ENCODE measurements at regions not wholly inside any gene's neighbourhood (a gene's known extent, or its start where the extent isn't known, plus 50 kb on each side); places are given as distances from the start of the nearest gene placed in this dataset.

DNA sequence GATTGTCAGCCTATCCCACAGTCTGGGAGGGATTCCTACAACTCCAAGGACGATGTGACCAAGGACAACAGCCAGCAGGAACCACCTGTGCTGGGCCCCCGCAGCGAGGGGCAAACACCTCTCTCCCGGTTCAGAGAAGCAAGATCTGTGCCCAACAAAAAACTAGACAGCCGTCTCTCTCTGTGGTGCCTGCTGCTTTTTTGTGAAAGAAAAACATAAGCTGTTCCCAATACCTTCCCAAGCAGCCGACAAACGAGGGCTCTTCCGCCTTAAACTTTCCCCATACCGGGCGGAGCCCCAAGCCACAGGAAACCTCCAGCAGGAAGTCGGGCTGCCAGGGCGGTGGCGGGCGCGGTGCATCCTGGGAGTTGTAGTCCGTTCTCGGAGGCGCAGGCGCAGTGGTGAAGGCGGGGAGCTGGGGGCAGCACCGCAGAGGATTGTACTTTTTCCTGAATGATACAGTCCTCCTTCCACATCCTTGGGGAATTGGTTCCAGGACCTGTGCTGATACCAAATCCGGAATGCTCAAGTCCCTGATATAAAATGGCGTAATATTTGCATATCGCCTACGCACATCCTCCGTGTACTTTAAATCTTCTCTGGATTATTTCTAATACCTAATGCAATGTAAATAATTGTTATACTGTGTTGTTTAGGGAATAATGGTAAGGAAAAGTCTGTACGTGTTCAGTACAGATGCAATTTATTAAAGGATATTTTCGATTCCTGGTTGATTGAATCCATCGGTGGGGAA lies 63.1 kb upstream of the IRF2 start:
- peaks cover 33% of the 10 kb centered on the region for H3K4me1 Mint-ChIP-seq
- H3K27me3 Mint-ChIP-seq: no peaks in the 10 kb centered on the region
- peak; percentile 97 for DNase-seq
- peak overlapping the region; percentile 90 for H3K4me3 Mint-ChIP-seq
- H3K36me3 Mint-ChIP-seq (ENCODE audit: low read depth): peaks cover 4% of the 10 kb centered on the region
- peak overlapping the region; percentile 92 for H3K27ac Mint-ChIP-seq
- intact Hi-C loops (cut with micrococcal nuclease): loop anchor here (1.0 to 10.0 kb wide), 7 partner anchors 112 to 1033 kb away; partner anchors contain the start of genes CASP3, CENPU, CFAP97 and ING2
- H3K9me3 Mint-ChIP-seq: no peaks in the 10 kb centered on the region

DNA sequence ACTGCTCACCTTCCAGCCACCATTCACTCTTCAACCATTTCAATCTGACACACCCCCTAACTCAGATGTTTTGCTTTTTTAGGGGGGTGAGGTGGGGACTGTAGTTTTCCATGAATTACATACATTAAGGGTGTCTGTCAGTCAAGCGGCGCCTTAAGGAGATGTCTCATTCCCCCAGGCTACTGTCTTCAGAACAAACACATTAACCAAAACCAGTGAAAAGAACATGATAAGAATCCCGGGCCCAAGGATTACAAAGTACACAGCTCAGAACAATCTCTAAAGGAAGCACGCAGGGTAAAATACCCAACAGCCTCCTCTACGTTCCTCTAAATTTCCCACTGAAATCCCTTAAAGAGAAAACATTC lies 62.5 kb upstream of the IRF2 start:
- Mint-ChIP-seq H3K27me3 (no peaks in the 10 kb centered on the region), H3K36me3 (ENCODE audit: low read depth) (peaks cover 4% of the 10 kb centered on the region), H3K4me3 (peak overlapping the region; percentile 90), H3K9me3 (no peaks in the 10 kb centered on the region), H3K27ac (peak overlapping the region; percentile 92), H3K4me1 (peaks cover 33% of the 10 kb centered on the region)
- DNase-seq: peak; percentile 73
- intact Hi-C loops (cut with micrococcal nuclease): loop anchor here (1.0 to 10.0 kb wide), 6 partner anchors 112 to 1032 kb away; partner anchors contain the start of genes CASP3, CENPU, CFAP97 and ING2

DNA sequence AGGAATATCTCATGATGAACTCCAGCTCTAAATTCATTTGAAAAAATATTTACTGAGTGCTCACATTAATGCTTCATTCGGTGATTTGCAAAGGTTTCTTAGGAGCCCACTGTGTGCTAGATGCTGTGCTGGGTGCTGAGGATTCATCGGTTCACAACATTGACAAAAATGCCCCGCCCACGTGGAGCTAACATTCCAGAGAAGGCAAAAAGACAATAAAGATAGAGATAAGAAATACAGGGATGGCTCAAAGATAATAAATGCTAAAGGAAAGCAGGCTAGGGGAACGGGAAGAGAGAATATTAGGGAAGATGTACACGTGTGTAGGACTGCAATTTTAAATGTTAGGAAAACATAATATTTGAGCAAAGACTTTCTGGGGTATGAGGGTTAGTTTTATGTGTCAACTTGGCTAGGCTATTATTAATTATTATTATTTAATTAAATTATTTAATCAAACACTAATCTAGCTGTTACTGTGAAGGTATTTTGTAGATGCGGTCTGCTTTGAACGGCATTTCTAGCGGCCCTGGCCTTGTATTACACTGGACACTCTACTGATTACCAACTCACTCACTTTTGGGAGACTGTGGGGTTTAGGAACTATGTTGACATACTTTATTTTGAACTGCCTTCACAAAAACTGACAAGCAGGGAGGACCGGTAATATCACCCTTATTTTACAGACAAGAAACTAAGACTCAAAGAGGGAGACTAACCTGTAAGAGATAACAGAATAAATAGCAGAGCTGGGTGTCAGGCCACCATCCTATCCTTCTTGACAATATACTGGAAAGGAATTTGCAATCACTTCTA lies 61.9 kb upstream of the IRF2 start:
- H3K4me3 Mint-ChIP-seq: peak overlapping the region; percentile 90
- peaks cover 5% of the 10 kb centered on the region for H3K36me3 Mint-ChIP-seq (ENCODE audit: low read depth)
- H3K4me1 Mint-ChIP-seq: peaks cover 36% of the 10 kb centered on the region
- intact Hi-C loops (cut with micrococcal nuclease): loop anchor here (5.0 to 10.0 kb wide), 3 partner anchors 196 to 1031 kb away; partner anchors contain the start of genes CENPU, CFAP97, ING2 and SNX25
- peak overlapping the region; percentile 92 for H3K27ac Mint-ChIP-seq
- H3K9me3 Mint-ChIP-seq: no peaks in the 10 kb centered on the region
- no peaks in the 10 kb centered on the region for H3K27me3 Mint-ChIP-seq
- DNase-seq: peak; percentile 65

DNA sequence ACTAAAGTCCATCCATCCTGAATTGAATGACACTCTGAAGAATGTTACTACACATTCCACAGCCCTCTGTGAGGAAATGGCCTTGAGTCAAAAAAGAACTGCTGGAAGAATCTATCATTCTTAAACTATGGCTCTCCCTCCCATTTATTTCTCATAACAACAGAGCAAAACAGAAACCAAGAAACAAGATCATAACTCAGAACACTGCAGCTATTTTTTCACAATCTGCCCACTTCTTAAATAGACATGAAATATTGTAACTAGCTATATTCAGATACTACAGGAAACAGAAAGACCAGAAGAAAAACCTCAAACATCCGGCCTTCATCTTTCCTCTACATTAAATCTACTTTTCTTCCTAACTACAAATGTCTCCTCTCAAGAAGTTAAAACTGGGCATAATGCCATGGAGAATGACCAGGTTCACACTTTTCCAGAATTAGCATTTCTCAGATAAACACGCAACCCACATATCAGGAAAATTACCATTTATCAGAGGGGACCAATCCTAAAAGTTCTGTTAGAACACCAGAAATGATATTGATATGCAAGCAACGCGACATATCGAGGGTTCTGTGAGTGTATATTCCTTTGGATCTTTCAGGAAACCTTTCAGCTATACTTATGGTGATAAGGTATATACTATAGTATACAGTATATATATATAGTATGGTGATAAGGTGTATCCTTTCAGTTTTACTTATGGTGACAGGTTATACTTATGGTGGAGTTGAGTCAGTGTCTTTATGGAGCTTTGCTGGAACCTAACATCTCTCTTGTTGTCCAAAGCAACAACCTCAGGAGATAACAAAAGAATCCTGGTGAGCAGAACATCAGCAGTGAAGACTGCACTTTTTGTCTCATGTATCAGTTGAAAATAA lies 60.4 kb upstream of the IRF2 start:
- H3K27me3 Mint-ChIP-seq: no peaks in the 10 kb centered on the region
- intact Hi-C loops (cut with micrococcal nuclease): loop anchor here (1.0 to 10.0 kb wide), 10 partner anchors 20 to 1030 kb away; partner anchors contain the start of genes CENPU, CFAP97, ING2 and IRF2
- peak; percentile 74 for DNase-seq
- peaks cover 39% of the 10 kb centered on the region for H3K4me1 Mint-ChIP-seq
- peak overlapping the region; percentile 92 for H3K27ac Mint-ChIP-seq
- peak overlapping the region; percentile 82 for H3K4me3 Mint-ChIP-seq
- H3K9me3 Mint-ChIP-seq: no peaks in the 10 kb centered on the region
- H3K36me3 Mint-ChIP-seq (ENCODE audit: low read depth): peaks cover 5% of the 10 kb centered on the region

DNA sequence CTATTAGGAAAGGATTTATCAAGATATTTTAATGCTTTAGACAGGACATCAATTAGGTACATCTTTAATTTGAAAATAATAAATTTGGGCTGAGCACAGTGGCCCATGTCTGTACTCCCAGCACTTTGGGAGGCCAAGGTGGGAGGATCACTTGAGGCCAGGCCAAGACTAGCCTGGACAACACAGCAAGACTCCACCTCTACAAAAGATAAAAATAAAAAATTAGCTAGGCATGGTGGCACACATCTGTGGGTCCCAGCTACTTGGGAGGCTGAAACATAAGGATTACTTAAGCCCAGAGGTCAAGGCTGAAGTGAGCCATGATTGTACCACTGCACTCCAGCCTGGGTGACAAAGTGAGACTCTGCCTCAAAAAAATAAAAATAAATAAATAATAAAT lies 59.6 kb upstream of the IRF2 start:
- Mint-ChIP-seq H3K36me3 (ENCODE audit: low read depth) (peaks cover 8% of the 10 kb centered on the region), H3K9me3 (no peaks in the 10 kb centered on the region), H3K27me3 (no peaks in the 10 kb centered on the region), H3K27ac (peak overlapping the region; percentile 76), H3K4me1 (peaks cover 44% of the 10 kb centered on the region), H3K4me3 (no peak overlapping the region)
- DNase-seq: no peak
- intact Hi-C loops (cut with micrococcal nuclease): loop anchor here (1.0 to 10.0 kb wide), 9 partner anchors 20 to 1029 kb away; partner anchors contain the start of genes CFAP97, ING2, IRF2 and SNX25

DNA sequence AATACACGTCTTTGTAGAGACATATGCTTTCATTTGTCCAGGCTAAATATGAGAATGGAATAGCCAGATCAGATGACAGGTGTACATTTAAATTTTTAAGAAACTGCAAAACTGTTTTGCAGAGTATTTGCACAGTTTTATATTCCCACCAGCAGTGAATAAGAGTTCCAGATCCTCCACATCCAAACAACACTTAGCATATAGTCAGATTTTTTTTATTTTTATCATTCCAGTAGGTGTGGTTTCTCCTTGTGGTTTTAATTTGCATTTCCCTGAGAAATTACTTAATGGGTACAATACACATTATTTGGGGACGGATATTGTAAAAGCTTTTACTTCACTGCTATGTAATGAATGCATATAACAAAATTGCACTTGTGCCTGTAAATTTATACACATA lies 56.7 kb upstream of the IRF2 start:
- Mint-ChIP-seq H3K4me3 (no peak overlapping the region), H3K36me3 (ENCODE audit: low read depth) (peaks cover 11% of the 10 kb centered on the region), H3K27me3 (no peaks in the 10 kb centered on the region), H3K9me3 (peaks cover 3% of the 10 kb centered on the region), H3K27ac (no peak overlapping the region), H3K4me1 (peaks cover 40% of the 10 kb centered on the region)
- DNase-seq: no peak
- intact Hi-C loops (cut with micrococcal nuclease): loop anchor here (10.0 kb wide), 2 partner anchors 674 to 1026 kb away; partner anchors contain the start of genes CFAP97, ING2 and SNX25

DNA sequence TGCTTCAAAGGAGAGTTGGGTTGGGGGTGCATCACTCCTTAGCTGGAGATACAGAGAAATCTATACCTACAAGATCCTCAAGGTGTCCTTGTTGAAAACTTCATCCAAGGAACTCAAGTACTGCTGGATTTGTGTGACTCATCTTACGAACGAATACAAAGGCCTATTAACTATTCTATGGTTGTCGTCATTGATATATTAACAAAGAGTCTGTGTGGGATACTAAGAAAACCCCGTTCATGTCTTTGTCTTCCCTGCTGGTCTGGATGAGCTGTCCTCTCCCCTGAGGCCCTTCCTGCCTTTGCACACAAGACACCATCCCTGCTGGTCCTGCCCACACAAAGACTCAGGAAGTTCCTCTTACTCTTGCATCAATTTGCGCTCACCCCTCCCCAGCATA lies 54.9 kb upstream of the IRF2 start:
- DNase-seq: no peak
- intact Hi-C loops (cut with micrococcal nuclease): no loop called here
- H3K4me1 Mint-ChIP-seq: peaks cover 26% of the 10 kb centered on the region
- H3K9me3 Mint-ChIP-seq: peaks cover 11% of the 10 kb centered on the region
- peaks cover 20% of the 10 kb centered on the region for H3K36me3 Mint-ChIP-seq (ENCODE audit: low read depth)
- peak overlapping the region; percentile 51 for H3K27ac Mint-ChIP-seq
- H3K4me3 Mint-ChIP-seq: no peak overlapping the region
- no peaks in the 10 kb centered on the region for H3K27me3 Mint-ChIP-seq

DNA sequence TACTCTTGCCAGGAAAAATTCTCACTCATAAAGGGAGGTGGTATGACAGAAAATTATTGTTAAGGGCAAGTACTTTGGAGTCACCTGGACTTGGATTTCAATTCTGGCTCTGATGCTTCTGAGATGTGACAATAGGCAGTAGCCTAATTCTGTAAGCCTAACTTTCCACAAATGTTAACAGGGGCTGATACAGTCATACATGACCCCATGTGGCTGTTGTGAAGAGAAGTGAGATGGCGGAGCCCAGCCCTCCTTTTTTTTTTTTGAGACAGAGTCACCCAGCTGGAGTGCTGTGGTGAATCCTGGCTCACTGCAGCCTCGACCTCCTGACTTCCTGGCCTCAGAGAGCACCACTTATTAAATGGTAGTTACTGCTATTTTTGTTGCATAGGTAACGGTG lies 54.4 kb upstream of the IRF2 start:
- intact Hi-C loops (cut with micrococcal nuclease): no loop called here
- DNase-seq: no peak
- H3K27me3 Mint-ChIP-seq: no peaks in the 10 kb centered on the region
- H3K27ac Mint-ChIP-seq: no peak overlapping the region
- H3K36me3 Mint-ChIP-seq (ENCODE audit: low read depth): peaks cover 20% of the 10 kb centered on the region
- peaks cover 15% of the 10 kb centered on the region for H3K9me3 Mint-ChIP-seq
- H3K4me3 Mint-ChIP-seq: no peak overlapping the region
- H3K4me1 Mint-ChIP-seq: peaks cover 25% of the 10 kb centered on the region

DNA sequence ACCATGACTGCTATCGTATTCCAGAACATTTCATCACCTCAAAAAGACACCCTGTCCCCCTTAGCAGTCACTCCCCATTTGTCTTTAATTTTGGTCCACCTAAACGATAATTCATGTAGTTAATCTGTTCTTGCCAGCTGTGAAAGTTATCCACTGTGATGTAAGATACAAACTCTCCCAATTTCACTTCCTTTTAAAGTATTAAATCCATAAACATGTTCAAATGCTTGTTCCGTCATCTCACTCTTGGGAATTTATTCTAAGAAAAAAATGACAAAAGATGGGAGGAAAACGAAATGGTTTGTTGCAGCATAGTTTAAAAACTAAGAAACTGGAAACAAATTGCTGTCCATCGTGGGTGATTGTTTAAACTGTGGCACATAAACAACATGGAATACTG lies 53.7 kb upstream of the IRF2 start:
- intact Hi-C loops (cut with micrococcal nuclease): no loop called here
- no peaks in the 10 kb centered on the region for H3K27me3 Mint-ChIP-seq
- peaks cover 21% of the 10 kb centered on the region for H3K4me1 Mint-ChIP-seq
- no peak for DNase-seq
- no peak overlapping the region for H3K27ac Mint-ChIP-seq
- no peak overlapping the region for H3K4me3 Mint-ChIP-seq
- H3K9me3 Mint-ChIP-seq: peaks cover 21% of the 10 kb centered on the region
- H3K36me3 Mint-ChIP-seq (ENCODE audit: low read depth): peaks cover 17% of the 10 kb centered on the region

DNA sequence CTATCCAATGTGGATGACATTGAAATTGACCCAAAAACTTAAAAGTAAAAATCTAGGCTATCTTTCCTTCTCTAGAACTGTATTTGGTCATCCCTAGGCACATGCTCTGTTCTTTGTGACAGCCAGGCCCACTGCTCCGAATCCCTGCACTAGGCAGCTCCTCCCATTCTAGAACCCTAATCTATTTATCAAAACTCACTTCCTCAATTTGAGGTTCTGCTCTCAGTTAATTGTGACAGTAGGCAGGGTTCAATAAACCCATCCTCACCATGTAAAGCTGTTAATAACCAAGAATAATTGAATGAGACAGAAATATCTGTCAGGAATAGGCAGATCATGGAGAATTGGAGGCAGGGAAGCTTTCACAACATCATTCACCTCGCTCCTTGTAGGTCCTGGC lies 51.9 kb upstream of the IRF2 start:
- Mint-ChIP-seq H3K4me3 (no peak overlapping the region), H3K27ac (no peak overlapping the region), H3K9me3 (peaks cover 23% of the 10 kb centered on the region), H3K36me3 (ENCODE audit: low read depth) (peaks cover 15% of the 10 kb centered on the region), H3K27me3 (no peaks in the 10 kb centered on the region), H3K4me1 (peaks cover 18% of the 10 kb centered on the region)
- DNase-seq: no peak
- intact Hi-C loops (cut with micrococcal nuclease): no loop called here

Data from activated CD4-positive, alpha-beta T cell treated with anti-CD3 and anti-CD28 coated beads, Interleukin-2, amount 10 ng/mL, durations not matched to agents 24 days and 14 days (primary cell).